Cardiac muscle cell (in vitro differentiated cells and primary cell): ENCODE measurements at regions not wholly inside any gene's neighbourhood (a gene's known extent, or its start where the extent isn't known, plus 50 kb on each side); places are given as distances from the start of the nearest gene placed in this dataset.
"Not testable (repeated sequence)": the region's sequence is repeated elsewhere in the genome, so short reads cannot be mapped to it uniquely, and the experiment has no call there.

Experiments used
- DNase-seq, 2 donors: peaks; one replicate each; pipeline versions ENCODE4 v3.0.0 to v3.0.0-alpha.2; 2010 to 2017; ENCODE audit warnings: low read depth in 1 of 2, low spot score in 1 of 2
- H3K27ac ChIP-seq: fragments of 200-600 bp; sonication (generic); 2 replicates; pipeline ENCODE4 v1.5.1; 2016
- H3K27me3 ChIP-seq: fragments of 200-600 bp; sonication (generic); 2 replicates; pipeline ENCODE4 v1.6.0; 2016; ENCODE audit warnings: control low read depth
- H3K36me3 ChIP-seq: fragments of 200-600 bp; sonication (generic); 2 replicates; pipeline ENCODE4 v1.5.1; 2016; ENCODE audit warnings: control low read depth
- H3K4me1 ChIP-seq: fragments of 200-600 bp; sonication (generic); 2 replicates; pipeline ENCODE4 v1.8.1; 2017; ENCODE audit warnings: low read depth, mild to moderate bottlenecking, mixed run types
- H3K4me3 ChIP-seq: fragments of 200-600 bp; sonication (generic); 2 replicates; pipeline ENCODE4 v1.5.1; 2016; ENCODE audit warnings: mild to moderate bottlenecking
- H3K9me3 ChIP-seq: fragments of 200-600 bp; sonication (generic); 2 replicates; pipeline ENCODE4 v1.5.1; 2017; ENCODE audit warnings: low read depth, mild to moderate bottlenecking, control low read depth
- CTCF ChIP-seq: IDR thresholded peaks from 2 replicates; pipeline ENCODE4 v1.5.1; 2012; ENCODE audit warnings: low read depth, mild to moderate bottlenecking, low read length

GRCh38 chr1:56132520-56132919 is 446.8 kb downstream of the PLPP3 start:
- no peak overlapping the region for H3K27ac ChIP-seq
- no peaks in the 10 kb centered on the region for H3K27me3 ChIP-seq
- H3K9me3 ChIP-seq = no peaks in the 10 kb centered on the region
- no peak overlapping the region for H3K4me3 ChIP-seq
- no peak for DNase-seq
- no peaks in the 10 kb centered on the region for H3K36me3 ChIP-seq
- TF ChIP-seq CTCF = no peak
- peaks cover 5% of the 10 kb centered on the region for H3K4me1 ChIP-seq

- H3K4me1 ChIP-seq = no peaks in the 10 kb centered on the region
- H3K27ac ChIP-seq = no peak overlapping the region
- TF ChIP-seq CTCF = no peak
- H3K9me3 ChIP-seq = no peaks in the 10 kb centered on the region
- H3K27me3 ChIP-seq = no peaks in the 10 kb centered on the region
- no peak overlapping the region for H3K4me3 ChIP-seq
- H3K36me3 ChIP-seq = no peaks in the 10 kb centered on the region
- no peak for DNase-seq
Observed at GRCh38 chr1:56129837-56130236, 449.5 kb downstream of the PLPP3 start.

GRCh38 chr1:56125316-56125715 is 454.0 kb downstream of the PLPP3 start:
- Histone ChIP-seq H3K9me3 (no peaks in the 10 kb centered on the region), H3K36me3 (no peaks in the 10 kb centered on the region), H3K4me3 (no peak overlapping the region), H3K27me3 (no peaks in the 10 kb centered on the region), H3K27ac (no peak overlapping the region), H3K4me1 (no peaks in the 10 kb centered on the region)
- no peak for DNase-seq
- TF ChIP-seq CTCF = no peak

- no peaks in the 10 kb centered on the region for H3K9me3 ChIP-seq
- H3K36me3 ChIP-seq = no peaks in the 10 kb centered on the region
- no peaks in the 10 kb centered on the region for H3K4me1 ChIP-seq
- DNase-seq = peak in 1 of 2 donors; percentile 2
- no peaks in the 10 kb centered on the region for H3K27me3 ChIP-seq
- H3K27ac ChIP-seq = no peak overlapping the region
- H3K4me3 ChIP-seq = no peak overlapping the region
- TF ChIP-seq CTCF = no peak
Observed at GRCh38 chr1:56123826-56124225, 455.5 kb downstream of the PLPP3 start.

GRCh38 chr1:56123421-56123820 is 455.9 kb downstream of the PLPP3 start:
- Histone ChIP-seq H3K27ac (no peak overlapping the region), H3K36me3 (no peaks in the 10 kb centered on the region), H3K9me3 (no peaks in the 10 kb centered on the region), H3K4me3 (no peak overlapping the region), H3K27me3 (no peaks in the 10 kb centered on the region), H3K4me1 (no peaks in the 10 kb centered on the region)
- peak in 1 of 2 donors; percentile 17 for DNase-seq
- no peak for TF ChIP-seq CTCF

- Histone ChIP-seq H3K4me3 (no peak overlapping the region), H3K27ac (no peak overlapping the region), H3K36me3 (no peaks in the 10 kb centered on the region), H3K27me3 (no peaks in the 10 kb centered on the region), H3K9me3 (no peaks in the 10 kb centered on the region), H3K4me1 (no peaks in the 10 kb centered on the region)
- no peak for DNase-seq
- no peak for TF ChIP-seq CTCF
Observed at GRCh38 chr1:56120021-56120420, 459.3 kb downstream of the PLPP3 start.

- not testable (repeated sequence) for DNase-seq, H3K36me3 ChIP-seq, H3K4me1 ChIP-seq, H3K27ac ChIP-seq, H3K4me3 ChIP-seq, H3K9me3 ChIP-seq, H3K27me3 ChIP-seq
Observed at GRCh38 chr1:56118676-56119075, 460.7 kb downstream of the PLPP3 start.
